Retina (tissue), 1 donor: ENCODE measurements at regions not wholly inside any gene's neighbourhood (a gene's known extent, or its start where the extent isn't known, plus 50 kb on each side); places are given as distances from the start of the nearest gene placed in this dataset.
"Not testable (repeated sequence)": the region's sequence is repeated elsewhere in the genome, so short reads cannot be mapped to it uniquely, and the experiment has no call there.

Experiments
- DNase-seq: peaks from one replicate; pipeline ENCODE4 v3.0.0-alpha.2; 2016

DNA sequence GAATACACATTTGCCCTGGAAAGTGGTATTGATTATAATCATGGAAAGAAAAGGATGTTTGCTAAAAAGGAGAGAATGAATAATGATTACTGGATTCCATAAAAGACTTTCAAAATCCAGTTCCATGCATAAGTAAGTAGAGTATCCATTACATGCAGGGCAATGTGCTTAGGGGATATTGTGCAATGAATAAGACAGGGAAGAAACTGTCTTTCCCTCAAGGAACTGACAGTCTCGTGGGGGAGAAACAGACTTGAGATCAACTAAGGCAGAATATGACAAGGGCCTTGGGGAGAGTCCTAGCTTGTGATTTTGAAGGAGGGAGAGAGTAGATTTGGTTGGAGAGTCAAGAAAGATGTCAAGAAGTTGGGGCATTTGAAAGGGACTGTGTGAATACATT lies 130.6 kb downstream of the SPP2 start:
- no peak for DNase-seq

DNA sequence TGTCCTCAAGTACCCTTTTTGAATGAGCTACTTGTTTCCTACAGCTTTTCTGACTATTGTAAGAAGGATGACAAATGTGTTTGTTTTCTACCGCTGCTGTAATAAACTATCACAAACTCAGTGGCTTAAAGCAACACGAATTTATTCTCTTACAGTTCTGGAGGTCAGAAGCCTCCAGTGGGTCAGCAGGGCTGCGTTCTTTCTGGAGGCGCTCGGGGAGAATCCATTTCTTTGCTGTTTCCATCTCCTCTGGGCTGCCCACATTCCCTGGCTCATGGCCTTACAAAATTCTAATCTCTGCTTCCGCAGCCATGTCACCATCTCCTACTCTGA lies 128.5 kb downstream of the SPP2 start:
- no peak for DNase-seq

DNA sequence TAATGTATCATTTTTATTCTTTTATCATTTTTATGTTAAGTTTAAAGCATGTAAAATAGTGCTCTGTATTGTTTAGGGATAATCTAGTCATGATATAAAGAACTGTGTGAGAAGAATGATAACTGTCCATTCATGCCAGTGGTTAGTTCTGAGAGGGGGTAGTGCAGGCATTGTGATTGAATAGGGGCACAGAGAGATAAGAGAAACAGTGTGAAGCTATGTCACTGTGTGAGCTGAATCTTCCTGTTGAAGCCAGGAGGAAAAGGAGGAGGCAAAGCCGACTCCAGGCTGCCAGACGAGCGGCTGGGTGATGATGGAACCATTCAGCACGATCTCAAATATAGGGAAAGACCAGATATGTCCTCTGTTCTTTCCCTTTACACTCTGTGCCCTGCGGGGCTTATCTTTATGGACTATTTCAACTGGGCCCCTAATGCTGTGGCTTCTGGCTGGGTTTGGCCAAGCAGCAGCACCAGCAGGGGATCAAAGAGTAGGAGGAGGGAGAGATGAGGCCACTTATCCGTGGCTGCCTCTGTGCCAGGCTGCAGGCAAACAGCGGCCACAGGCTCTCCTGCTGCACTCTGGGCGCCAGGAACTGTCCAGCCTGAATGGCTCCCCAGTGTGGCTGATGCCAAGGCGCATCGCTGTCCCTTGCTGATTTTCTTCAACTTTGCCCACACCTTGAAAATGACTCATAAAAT lies 128.0 kb downstream of the SPP2 start:
- DNase-seq = no peak

GRCh38 chr2:234175649-234176048 lies 125.1 kb downstream of the SPP2 start:
- no peak for DNase-seq

DNA sequence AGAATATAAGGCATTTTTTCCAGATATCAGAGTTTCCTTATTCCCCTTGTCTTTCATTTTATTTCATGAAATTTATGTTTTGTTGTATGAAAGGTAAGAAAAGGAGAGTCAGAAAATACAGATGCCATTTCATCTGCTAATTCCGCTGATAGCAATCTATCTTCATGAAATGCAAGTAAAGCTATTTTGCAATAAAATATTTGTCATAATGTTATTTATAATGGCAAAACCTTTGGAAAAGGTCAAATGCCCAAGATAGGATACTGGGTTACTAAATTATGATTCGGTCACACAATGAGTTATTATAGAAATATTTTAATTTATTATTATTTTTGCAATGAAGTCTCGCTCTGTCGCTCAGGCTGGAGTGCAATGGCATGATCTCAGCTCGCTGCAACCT lies 124.2 kb downstream of the SPP2 start:
- no peak for DNase-seq

GRCh38 chr2:234172532-234172931 lies 122.0 kb downstream of the SPP2 start:
- no peak for DNase-seq

DNA sequence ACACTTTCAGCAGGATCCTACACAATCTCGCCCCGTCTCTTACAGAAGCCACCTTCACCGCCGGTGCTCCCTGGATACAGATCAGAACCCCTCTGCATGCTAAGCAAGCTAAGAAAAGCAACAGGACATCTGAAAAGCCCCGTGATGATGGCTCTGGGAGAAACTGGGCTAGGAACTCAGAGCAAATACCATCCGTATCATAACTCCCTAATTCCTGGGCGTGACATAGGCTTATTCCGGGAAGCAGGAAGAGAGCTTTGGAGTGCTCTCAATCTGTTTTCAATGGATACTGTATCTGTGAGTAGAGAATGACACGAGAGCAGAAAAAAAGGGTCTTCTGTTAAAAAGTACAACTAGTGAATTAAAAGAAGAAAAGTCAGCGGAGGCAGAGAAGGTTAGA lies 121.6 kb downstream of the SPP2 start:
- no peak for DNase-seq

- DNase-seq = no peak
Measured at GRCh38 chr2:234171666-234172065, 121.2 kb downstream of the SPP2 start.

GRCh38 chr2:234169674-234170073 lies 119.2 kb downstream of the SPP2 start:
- no peak for DNase-seq

DNA sequence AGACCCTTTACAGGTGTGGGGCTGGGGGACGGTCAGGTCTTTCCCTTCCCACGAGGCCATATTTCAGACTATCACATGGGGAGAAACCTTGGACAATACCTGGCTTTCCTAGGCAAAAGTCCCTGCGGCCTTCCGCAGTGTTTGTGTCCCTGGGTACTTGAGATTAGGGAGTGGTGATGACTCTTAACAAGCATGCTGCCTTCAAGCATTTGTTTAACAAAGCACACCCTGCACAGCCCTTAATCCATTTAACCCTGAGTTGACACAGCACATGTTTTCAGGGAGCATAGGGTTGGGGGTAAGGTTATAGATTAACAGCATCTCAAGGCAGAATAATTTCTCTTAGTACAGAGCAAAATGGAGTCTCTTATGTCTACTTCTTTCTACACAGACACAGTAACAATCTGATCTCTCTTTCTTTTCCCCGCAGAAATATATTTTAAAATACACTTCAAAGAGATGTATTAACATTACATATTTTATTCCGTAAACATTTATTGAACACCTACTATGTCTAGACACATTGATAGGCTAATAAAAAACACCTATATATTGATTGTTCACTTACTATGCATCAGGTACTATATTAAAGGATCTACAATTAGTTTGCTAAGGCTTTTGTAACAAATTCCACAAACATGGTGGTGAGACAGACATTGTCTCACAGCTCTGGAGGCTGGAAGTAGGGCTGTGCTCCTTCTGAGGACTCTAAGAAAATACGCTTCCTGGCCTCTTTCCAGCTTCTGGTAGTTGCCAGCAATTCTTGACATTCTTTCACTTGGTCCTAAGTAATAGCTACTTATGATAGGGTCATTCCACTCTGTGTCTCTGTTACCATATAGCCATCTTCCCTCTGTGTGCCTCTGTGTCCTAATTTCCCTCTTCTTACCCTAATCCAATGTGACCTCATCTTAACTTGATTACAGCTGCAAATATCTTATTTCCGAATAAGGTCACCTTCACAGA lies 118.4 kb downstream of the SPP2 start:
- not testable (repeated sequence) for DNase-seq

DNA sequence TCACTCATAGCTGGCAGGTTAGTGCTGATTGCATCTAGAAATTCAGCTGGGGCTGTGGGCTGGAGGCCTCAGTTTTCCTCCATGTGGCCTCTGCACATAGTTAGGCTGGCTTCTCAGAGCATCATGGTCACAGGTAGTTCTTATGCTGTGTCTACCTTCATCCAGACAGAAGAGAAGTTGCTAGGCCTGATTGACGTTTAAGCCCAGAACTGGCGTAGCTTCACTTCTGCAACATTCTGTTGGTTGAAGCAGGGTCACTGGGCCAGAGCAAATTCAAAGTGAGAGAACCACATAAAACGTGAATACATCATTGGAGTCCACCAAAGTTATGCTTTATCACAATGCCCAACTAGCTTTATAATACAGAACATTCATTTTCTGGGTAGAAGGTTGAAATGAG lies 116.0 kb downstream of the SPP2 start:
- no peak for DNase-seq

GRCh38 chr2:234165421-234165820 lies 114.9 kb downstream of the SPP2 start:
- no peak for DNase-seq

GRCh38 chr2:234164493-234165413 lies 114.3 kb downstream of the SPP2 start:
- DNase-seq = no peak

DNA sequence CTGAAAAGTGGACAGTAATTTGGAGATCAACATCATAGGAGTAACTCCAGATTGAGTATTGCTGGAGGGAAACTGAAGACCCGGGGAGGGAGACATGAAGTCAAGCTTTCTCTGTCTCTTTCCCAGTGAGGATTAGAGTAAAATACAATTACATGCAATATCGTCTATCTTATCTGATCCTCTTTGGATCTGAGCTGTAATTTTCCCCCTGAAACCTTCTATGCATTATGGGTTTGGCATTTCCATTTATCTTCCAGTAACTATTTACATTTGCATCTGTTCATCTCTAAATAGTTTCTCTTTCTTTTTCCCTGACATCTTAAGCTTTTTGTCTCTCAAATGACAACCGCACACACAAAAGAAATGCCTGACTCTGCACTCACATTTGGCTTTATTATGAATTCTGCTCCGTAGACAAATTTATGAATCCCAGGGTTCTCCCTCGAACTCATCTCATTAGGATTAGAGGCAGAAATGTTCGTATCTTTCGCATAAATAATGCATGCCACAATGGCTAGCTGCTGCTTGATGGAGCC lies 113.1 kb downstream of the SPP2 start:
- no peak for DNase-seq

GRCh38 chr2:234162861-234163260 lies 112.4 kb downstream of the SPP2 start:
- DNase-seq = no peak

GRCh38 chr2:234161932-234162331 lies 111.4 kb downstream of the SPP2 start:
- no peak for DNase-seq

- DNase-seq = no peak
Measured at GRCh38 chr2:234158812-234159211, 108.3 kb downstream of the SPP2 start.

DNA sequence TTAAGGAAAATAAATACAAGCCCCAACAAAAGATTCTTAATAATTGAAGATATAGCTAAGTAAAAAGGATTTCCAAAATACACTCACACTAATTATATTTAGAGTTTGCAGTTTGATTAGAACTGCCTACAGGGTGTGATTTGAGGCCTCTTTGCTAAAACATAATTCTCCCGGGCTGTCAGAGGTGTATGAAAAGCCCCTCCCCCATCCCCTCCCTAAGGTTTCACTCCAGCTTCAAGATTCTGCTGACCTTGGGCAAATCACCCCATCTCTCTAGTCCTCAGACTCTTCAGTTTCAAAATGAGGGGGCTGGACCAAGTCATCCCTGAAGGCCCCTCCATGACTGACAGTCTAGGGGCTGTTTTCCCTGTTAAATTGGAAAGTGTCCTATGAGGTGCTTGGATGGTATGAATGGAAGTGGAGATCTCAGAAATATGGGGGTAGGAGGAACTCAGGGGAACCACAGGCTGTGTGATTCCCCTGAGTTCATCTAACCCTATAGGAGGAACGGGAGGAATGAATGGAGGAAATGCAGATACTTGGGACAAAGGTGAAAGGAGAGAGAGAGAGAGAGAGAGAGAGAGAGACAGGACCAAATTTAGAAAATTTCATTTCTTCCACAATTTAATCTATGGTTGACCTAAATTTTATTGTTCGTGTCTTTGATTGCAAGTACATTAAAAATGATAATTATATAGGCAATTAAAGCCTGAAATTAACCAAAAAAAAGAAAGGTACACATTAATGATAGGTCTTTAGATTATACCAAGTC lies 107.5 kb downstream of the SPP2 start:
- no peak for DNase-seq

- no peak for DNase-seq
Measured at GRCh38 chr2:234156326-234156725, 105.8 kb downstream of the SPP2 start.

- DNase-seq = not testable (repeated sequence)
Measured at GRCh38 chr2:234152835-234153234, 102.3 kb downstream of the SPP2 start.

DNA sequence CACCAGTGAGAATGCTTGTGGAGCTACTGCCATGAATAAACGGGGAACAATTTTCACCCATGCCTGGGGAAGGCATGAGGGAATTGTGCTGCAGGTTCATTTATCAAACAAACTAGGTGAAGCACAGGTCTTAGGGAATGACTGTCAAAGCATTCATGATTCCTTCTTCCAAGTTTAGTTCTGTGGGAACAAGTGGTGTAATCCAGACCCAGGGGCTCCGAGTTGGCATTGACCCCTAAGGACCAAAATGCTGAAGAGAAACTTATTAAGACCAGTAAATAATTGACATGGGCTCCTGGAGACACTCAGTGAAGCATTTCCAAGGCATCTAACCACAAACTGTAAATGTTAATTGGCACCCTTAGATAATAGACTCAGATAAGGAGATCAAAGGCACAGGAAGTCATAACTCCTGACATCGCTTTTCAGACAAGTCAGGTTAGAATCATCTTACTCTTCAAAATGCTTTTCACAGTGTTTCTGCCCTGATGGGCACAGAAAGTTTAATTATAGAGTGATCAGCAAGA lies 96.9 kb downstream of the SPP2 start:
- no peak for DNase-seq
